Amniotic epithelial cell (primary cell): ENCODE measurements at regions not wholly inside any gene's neighbourhood (a gene's known extent, or its start where the extent isn't known, plus 50 kb on each side); places are given as distances from the start of the nearest gene placed in this dataset.
"Not testable (repeated sequence)": the region's sequence is repeated elsewhere in the genome, so short reads cannot be mapped to it uniquely, and the experiment has no call there.

ENCODE experiments used
- DNase-seq: peaks from one replicate; pipeline ENCODE4 v3.0.0-alpha.2; 2010; ENCODE audit warnings: low read depth

GRCh38 chr12:125999628-126000027, 934.4 kb downstream of the AACS start:
- no peak for DNase-seq

DNA sequence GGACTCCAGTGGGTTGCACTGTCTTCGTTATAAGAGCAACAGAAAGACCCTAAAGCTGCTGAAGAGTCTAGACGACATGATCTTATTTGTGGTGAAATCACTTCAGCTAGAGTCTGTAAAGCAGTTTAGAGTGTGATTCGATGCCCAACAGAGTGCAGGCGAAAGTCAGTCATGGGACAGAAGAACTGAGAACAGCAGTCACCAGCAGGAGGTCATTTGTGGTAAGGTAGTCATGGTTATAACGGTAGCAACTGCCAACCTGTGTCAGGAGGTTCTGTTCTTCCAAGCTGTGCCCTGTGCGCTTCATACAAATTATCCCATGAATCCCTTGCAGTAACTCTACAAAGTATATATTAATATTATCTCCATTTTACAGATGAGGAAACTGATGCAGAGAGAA, 954.1 kb downstream of the AACS start:
- DNase-seq, result no peak

DNA sequence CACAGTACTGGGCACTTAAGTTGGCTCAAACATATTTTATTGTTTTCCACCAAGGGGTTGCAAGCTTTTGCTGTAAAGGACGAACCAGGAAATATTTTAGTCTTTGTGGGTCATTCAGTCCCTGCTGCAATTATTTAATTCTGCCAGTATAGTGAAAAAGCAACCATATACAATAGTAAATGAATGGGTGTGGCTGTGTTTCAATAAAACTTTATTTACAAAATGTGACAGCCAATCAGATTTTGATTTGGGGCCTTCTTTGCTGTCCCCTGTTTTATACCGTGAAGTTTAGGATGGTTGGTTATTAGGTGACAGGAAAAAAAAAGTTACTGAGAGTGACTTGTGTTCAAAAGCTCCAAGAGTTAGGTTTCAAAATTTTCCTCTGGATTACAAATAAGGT, 956.4 kb downstream of the AACS start:
- DNase-seq, result no peak

GRCh38 chr12:126027825-126028224, 962.6 kb downstream of the AACS start:
- peak; percentile 67 for DNase-seq

- no peak for DNase-seq
These were observed 965.3 kb downstream of the AACS start for GRCh38 chr12:126030573-126030972.

- DNase-seq, result peak; percentile 16
These were observed 968.5 kb downstream of the AACS start for GRCh38 chr12:126033751-126034150.

DNA sequence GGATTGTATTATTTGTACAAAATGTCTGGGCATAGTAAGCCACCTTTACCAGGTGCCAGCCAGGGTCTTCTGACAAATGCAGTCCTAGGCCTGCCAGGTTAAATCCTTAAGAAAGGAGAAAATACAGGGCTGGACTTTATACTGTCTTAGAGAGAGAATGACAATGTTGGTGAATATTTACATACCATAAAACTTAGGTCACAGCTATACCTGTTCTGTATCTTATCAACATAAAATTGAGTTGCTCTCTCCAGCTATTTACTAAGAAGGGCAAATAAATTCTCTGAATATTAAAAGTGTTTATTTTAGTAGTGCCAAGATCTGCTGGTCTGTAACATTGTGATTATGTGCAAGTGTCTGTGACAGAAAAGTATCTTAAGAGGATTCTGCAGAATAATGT, 971.1 kb downstream of the AACS start:
- DNase-seq, result no peak

DNA sequence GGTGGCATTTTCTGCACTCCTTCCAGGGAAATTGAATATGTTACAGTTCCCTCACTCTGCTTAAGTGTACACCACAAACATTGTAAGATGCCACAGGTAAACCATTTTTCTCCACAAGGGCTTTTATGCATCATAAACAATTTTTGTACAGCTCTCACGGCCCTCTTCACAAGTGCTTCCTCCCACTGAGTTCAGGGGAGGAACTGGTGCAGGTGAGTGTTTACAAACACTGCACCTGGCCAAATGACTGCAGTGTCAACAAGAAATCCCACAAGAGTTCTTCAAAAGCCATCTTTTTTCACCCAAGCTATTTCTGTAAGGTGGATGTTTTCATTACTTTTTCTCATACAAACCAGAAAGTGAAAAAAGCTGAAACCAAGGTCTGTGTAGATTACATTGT, 973.2 kb downstream of the AACS start:
- no peak for DNase-seq

DNA sequence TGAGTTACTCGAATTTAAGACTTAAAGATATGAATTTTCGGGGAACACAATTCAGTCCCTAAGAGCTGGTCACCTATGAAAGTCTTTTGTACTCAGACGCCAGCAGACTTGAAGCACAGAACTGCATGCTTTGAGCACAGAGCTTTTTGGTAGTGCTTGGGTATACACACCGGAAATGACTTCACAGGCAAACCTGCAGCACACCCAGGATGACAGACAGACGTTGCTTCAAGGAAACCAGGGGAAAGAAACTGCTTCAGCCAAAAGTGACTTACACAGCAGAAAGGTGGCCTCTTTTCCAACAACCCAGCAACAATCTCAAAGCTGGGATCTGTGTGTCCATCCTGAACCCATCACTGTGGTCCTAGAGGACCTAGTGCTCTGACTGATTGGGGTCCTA, 975.1 kb downstream of the AACS start:
- no peak for DNase-seq

DNA sequence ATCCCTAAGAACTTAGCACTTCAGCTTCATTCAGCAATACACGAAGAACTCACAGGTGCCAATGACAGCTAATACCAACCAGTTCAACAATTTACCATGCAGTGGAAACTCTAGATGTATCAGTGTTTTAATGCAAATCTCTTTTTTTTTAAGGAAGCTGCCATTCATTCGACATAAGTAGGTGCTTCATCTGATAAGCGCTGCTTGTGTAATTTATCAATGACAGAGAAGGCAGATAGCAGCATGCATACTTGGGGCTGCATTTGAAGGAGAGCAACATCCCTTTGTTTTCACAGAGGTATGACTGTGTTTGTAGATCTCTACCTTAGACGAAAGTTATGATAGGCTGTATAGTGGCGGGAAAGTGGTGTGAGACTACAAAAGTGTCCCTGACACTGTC, 977.1 kb downstream of the AACS start:
- DNase-seq, result no peak

- not testable (repeated sequence) for DNase-seq
These were observed 984.3 kb downstream of the AACS start for GRCh38 chr12:126049501-126049900.

GRCh38 chr12:126051611-126052107, 986.4 kb downstream of the AACS start:
- DNase-seq, result peak; percentile 81

DNA sequence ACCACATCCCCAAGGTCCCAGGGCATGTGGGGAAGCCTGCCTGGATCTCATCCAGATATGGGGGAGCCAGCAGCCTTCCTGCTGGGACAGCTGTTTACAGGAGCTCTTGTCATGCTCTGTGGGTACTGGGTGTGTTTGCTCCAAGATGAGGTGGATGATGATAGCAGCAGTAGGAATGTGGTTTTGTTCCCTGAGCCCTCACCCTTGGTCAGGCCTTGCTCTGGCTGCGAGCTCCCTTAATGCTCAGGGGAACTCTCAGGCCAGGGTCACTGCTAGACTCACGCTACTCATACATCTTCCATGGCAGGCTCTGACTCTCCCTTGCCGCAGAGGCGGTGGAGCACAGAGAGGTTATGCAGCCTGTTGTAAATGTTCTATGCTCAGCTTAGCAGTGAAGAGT, 990.3 kb downstream of the AACS start:
- peak; percentile 86 for DNase-seq

DNA sequence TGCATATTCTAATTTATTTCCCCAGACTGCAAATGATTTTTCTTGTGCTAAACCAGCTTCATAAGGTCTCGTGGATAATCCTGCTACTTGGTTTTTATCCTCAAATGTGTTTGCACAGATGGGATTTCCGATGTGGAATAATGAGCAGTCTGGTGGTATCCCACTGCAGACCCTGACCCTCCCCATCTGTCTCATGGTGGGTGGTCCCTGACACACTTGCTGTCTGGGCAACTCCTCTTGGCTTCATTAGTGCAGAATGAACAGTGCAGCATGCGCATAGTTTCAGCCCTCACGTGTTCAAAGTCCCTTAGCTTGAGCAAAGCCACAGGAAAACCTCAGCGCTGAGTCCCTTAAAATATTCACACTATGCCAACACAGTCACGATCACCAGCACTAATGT, 996.5 kb downstream of the AACS start:
- DNase-seq, result no peak

DNA sequence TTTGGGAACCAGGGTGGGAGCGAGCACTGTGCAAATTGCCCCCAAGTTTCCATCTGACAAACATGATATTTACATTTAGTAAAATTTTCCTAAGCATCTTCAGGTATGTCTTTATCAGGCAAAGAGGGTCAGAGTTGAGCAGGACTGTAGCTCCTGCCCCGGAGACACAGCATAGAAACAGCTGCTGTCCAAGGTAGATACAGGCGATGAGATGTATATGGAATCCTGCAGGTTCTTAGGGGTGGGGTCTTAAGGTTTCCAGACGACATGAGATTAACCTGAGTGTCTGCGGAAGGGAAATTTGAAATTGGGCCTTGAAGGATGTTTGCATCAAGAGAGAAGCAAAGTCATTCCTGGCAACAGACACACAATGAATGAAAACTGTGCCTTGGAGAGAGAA, 998.8 kb downstream of the AACS start:
- no peak for DNase-seq

GRCh38 chr12:126067626-126068329, 1002.5 kb downstream of the AACS start:
- DNase-seq, result no peak

- peak; percentile 61 for DNase-seq
These were observed 1004.4 kb downstream of the AACS start for GRCh38 chr12:126069549-126070165.

- DNase-seq, result no peak
These were observed 1011.3 kb downstream of the AACS start for GRCh38 chr12:126076515-126076914.

DNA sequence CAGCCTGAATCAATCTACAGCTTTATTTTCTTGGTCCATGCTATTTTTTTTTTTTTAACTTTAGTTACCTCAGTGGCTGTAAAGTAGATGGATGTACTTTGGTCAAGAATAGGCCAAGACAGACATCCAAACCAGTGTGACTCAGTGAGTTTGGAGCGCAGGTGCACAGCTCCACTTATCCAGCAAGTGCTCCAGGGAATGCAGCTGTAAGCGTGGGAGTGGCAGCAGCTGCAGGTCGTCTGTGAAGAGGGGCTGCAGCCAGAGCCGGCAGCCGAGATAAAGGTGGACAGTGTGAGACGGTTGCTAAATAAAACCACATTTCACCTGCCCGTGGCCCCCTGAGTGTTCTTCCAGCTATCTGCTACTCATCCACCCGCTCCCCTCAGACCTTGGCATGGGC, 1018.7 kb downstream of the AACS start:
- no peak for DNase-seq

DNA sequence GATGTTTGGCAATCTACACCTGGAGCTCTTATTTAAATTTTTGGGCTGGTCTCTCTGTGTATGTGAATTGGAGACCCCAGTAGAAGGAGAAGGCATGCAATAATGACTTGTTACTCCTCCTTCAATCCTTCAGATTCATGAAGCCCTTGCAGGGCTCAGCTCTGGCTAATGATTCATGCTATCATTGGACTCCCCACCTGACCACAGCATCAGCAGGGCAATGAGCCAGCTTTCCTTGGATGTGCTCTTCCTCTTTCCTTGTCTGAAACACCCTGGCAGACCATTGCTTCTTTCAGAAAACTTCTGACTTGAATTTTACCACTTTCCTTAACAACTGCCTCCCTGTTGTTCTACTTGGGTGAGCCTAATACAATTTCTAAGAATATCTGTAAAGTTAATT, 1019.2 kb downstream of the AACS start:
- DNase-seq, result no peak

GRCh38 chr12:126086242-126086641, 1021.0 kb downstream of the AACS start:
- DNase-seq, result no peak

DNA sequence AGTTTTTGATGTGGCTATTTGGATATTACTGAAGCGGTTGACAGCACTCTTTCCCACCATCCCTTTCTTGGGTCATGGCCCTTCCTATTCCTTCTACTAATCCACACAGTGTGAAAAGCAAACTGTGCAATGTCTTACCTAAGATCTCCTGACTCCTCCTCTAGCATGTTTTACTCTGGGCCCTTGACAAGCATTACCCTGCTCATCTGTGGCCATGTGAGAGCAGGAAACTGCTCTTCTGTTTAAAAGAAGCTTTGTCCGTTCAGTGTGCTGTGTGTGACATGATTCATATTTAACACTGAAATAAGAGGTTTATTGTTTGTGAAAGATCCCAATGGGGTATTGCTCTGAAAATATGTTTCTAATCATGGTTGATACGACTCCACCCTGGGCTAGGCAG, 1022.5 kb downstream of the AACS start:
- no peak for DNase-seq

- no peak for DNase-seq
These were observed 1028.7 kb downstream of the AACS start for GRCh38 chr12:126093908-126094307.
